NCI-H1694 treated with DMSO at 0.1 percent for 48 hours (cell line): ENCODE measurements at regions not wholly inside any gene's neighbourhood (a gene's known extent, or its start where the extent isn't known, plus 50 kb on each side); places are given as distances from the start of the nearest gene placed in this dataset.
"Not testable (repeated sequence)": the region's sequence is repeated elsewhere in the genome, so short reads cannot be mapped to it uniquely, and the experiment has no call there.

ENCODE experiments used
- DNase-seq: peaks from one replicate; lab custom pipeline; 2025; lab: John Stamatoyannopoulos, UW

DNA sequence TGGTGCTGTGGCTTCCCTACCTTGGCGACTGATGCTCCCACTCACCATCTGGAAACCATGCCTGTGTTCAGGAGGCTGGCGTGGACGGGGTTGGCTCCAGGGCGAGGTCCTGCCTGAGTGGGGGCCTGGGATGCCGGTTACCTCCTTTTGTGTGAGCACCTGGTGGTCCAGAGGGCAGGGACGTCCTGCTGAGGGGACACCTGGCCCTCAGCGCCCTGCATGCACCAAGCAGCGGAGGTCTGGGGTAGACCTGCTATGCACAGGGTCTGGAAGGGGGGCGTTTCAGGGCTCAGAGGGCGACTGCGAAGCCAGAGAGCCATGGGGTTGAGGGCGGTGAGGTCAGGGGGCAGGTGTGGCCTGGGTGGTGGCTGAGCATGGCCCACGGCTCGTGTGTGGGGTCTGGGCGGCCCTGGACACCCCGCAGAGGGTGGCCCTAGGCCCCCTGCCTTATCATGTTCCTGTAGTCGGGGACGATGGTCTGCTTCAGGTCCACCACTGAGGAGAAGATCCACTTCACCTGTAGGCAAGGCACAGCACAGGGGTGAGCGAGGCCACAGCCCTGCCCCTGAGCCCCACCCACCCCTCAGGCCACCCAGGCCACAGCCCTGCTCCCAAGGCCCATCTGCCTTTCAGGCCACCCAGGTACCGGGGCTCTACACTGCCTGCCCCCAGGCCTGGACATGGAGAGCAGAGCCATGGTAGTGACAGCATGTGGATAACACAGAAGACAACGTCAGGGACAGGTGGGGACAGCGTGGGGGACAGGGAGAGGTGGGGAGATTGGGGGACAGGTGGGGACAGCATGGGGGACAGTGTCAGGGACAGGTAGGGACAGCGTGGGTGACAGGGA is 95.3 kb downstream of the TMEM121 start:
- DNase-seq, result not testable (repeated sequence)

DNA sequence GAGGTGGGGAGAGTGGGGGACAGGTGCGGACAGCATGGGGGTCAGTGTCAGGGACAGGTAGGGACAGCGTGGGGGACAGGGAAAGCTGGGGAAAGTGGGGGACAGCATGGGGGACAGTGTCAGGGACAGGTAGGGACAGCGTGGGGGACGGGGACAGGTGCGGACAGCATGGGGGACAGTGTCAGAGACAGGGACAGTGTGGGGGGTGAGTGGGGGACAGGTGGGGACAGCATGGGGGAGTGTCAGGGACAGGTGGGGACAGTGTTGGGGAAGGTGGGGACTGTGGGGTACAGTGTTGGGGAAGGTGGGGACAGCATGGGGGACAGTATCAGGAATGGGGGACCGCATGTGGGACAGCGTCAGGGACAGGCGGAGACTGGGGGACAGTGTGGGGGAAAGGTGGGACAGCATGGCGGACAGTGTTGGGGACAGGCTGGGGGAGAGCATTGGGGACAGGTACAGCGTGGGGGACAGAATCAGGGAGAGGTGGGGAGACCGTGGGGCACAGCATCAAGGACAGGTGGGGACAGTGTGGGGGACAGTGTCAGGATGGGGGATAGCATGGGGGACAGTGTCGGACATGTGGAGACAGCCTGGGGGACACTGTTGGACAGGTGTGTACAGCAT is 96.1 kb downstream of the TMEM121 start:
- DNase-seq, result no peak

DNA sequence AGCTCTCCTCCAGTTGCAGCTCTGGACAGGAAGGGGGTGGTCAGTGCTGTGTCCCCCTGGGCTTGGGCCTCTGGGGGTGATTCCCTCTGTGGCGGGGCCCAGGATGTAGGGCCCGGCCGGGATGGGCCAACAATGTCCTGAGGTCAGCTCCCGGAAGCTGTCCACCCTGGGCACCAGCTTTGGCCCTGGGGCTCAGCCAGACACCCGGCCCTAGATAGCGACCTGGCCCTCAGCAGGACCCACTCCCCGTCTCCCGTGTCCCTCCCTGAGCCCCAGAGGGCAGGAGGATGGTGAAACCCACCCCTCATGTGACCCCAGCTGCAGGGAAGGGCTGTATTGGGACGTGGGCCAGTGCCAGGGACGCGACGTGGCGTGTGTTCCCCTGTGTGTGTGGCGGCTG is 96.8 kb downstream of the TMEM121 start:
- DNase-seq, result not testable (repeated sequence)

DNA sequence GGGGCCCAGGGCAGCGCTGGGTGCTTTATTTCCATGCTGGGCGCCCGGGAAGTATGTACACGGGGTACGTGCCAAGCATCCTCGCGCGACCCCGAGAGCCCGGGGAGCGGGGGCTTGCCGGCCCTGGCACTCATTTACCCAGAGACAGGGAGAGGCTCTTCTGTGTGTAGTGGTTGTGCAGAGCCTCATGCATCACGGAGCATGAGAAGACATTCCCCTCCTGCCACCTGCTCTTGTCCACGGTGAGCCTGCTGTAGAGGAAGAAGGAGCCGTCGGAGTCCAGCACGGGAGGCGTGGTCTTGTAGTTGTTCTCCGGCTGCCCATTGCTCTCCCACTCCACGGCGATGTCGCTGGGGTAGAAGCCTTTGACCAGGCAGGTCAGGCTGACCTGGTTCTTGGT is 98.0 kb downstream of the TMEM121 start:
- not testable (repeated sequence) for DNase-seq

- DNase-seq, result not testable (repeated sequence)
These were observed 98.5 kb downstream of the TMEM121 start for GRCh38 chr14:105624749-105625434.

DNA sequence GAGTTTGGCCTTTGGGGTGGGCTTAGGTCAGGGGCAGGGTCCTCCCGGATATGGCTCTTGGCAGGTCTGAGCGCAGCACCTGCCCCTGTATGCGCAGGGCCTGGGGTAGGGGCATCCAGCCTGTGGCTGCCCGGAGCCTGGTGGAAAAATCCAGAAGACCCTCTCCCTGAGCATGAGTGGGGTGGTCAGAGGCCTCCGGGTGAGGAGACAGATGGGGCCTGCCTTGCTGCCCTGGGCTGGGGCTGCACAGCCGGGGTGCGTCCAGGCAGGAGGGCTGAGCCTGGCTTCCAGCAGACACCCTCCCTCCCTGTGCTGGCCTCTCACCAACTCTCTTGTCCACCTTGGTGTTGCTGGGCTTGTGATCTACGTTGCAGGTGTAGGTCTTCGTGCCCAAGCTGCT is 99.1 kb downstream of the TMEM121 start:
- DNase-seq, result not testable (repeated sequence)

DNA sequence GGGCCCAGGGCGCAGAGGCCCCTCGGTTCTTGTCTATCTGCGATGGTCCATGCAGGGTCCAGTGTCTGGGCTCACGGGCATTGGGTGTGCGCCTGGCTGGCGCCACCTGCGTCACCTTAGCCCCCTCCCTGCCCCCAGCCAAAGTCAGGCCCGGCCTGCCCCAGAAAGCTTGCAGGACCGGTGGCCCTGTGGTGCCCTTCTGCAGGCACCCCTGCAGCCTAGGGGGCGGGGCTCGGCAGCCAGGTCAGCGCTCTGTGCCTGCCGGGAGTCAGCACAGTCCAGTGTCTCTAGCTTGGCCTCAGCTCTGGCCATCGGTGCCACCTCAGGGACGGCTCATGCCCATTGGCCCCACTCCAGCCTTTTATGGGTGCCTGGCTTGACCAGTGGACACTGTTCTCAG is 99.7 kb downstream of the TMEM121 start:
- DNase-seq, result not testable (repeated sequence)

GRCh38 chr14:105626651-105627050 is 100.3 kb downstream of the TMEM121 start:
- DNase-seq, result not testable (repeated sequence)

DNA sequence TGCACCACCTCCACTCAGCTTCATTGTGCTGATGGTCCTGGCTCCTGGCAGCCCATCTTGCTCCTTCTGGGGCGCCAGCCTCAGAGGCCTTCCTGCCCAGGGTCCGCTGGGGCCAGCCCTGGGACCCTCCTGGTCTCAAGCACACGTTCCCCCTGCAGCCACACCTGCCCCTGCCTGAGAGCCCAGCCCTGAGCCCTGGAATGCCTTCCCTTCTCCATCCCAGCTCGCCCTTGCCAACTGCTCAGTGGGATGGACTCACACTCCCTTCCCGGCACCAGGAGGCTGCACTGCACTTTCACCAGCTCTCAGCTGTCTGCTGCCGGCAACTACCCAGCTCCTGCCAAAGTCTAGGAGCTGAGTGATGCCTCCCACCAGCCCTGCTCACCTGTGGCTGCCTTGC is 100.9 kb downstream of the TMEM121 start:
- not testable (repeated sequence) for DNase-seq

DNA sequence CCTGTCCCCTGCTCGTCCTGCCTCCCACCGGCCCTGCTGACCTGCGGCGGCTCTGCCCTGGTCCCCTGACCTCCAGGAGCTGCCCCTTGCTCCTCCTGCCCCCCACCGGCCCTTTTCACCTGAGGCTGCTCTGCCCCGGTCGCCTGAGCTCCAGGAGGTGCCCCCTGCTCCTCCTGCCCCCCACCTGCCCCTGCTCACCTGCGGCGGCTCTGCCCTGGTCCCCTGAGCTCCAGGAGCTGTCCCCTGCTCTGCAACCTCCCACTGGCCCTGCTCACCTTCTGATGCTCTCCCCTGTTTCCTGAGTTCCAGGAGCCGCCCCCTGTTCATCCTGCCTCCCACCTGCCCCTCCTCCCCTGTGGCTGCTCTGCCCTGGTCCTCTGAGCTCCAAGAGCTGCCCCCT is 101.3 kb downstream of the TMEM121 start:
- no peak for DNase-seq

DNA sequence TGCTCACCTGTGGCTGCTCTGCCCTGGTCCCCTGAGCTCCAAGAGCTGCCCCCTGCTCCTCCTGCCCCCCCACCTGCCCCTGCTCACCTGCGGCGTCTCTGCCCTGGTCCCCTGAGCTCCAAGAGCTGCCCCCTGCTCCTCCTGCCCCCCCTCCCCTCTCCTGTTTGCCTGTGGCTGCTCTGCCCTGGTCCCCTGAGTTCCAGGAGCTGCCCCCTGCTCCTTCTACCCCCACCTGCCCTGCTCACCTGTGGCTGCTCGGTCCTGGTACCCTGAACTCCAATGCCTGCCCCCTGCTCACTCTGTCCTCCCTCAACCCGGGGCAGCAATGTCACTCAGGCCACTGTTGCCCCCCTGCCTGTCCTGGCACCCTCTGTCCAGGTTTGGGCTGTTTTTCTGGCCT is 101.7 kb downstream of the TMEM121 start:
- not testable (repeated sequence) for DNase-seq

DNA sequence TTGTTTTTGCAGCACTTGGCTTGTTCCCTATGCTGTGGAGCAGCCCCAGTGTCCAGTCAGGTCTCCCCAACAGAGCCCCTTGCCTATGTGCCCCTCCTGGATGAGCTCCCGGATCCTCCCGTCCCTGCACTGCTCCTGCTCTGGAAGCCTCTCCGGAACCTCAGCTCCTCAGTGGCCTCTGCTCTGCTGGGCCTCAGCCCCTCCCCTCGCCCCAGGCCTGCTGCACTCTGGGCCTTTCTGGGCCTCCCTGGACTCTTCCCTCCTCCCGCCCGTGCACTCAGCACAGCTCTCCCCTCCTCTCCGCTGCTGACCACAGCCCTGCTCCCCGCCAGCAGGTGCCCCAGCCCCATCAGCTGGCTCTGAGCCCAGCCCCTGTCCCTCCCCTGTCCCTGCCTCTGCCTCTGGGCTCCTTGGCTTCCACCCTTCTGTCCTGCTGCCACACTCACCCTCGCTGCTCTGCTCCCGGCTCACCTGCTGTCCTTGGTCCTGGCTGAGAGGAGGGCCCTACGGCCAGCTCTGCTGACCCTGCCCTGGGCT is 102.2 kb downstream of the TMEM121 start:
- DNase-seq, result not testable (repeated sequence)

- not testable (repeated sequence) for DNase-seq
These were observed 102.9 kb downstream of the TMEM121 start for GRCh38 chr14:105629091-105629885.

GRCh38 chr14:105629886-105630215 is 103.5 kb downstream of the TMEM121 start:
- DNase-seq, result no peak

DNA sequence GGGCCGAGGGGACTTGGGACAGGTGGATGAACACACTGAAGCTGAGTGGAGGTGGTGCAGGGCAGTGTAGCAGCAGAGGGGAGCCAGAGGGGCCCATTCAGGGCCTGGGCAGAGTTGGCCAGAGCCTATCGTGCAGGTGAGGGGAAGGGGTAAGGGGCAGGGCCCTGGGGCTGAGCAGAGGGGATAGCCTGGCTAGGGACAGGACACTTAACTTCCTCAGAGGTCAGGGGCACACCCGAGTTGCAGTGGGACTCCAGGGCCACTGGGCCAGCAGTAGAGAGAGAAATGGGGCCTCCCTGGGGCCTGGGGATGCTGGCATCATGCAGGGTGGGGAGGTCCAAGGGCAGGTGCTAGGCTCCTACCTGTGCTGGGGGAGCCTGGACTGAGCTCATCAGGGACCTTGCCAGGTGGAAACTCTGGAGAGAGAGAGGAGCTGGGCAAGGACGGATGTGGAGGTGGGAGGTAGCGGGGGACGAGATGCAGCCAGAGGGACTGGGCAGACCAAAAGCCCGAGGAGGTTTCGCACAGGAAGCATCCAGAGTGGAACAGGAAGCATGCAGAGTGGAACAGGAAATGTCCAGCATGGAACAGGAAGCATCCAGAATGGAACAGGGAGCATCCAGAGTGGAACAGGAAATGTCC is 104.0 kb downstream of the TMEM121 start:
- DNase-seq, result not testable (repeated sequence)

DNA sequence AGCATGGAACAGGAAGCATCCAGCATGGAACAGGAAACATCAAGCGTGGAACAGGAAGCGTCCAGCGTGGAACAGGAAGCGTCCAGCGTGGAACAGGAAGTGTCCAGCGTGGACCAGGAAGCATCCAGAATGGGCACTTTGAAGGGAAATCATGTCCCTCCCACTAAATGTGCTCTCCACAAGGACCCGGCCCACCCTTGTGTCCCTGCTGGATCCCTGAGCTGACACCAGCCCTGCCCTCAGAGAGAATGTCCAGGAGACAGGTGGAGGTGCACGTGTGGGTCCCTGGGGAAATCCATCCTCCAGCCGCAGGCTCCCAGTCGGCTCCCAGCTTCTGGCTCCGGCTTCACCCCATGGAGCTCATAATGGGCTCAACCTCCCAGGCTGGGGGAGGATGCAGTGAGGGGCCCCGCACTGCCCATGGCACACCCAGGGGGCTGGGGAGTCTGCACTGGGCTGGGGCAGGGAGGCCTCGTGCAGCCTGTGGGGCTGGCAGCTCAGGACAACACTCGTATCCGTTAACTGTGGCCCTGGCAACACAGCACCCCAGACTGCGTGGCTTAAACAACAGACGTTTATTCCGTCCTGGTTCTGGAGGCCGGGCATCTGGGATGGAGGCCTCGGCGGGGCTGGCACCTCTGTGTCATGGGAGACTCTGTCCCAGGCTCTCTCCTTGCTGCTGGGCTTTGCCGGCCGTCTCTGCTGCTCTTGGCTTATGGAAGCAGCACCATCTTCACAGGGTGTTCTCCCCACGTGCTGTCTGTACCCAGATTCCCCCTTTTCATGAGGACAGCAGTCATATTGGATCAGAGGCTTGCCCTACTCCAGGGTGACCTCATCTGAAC is 104.8 kb downstream of the TMEM121 start:
- not testable (repeated sequence) for DNase-seq

- DNase-seq, result no peak
These were observed 105.6 kb downstream of the TMEM121 start for GRCh38 chr14:105632010-105632409.

DNA sequence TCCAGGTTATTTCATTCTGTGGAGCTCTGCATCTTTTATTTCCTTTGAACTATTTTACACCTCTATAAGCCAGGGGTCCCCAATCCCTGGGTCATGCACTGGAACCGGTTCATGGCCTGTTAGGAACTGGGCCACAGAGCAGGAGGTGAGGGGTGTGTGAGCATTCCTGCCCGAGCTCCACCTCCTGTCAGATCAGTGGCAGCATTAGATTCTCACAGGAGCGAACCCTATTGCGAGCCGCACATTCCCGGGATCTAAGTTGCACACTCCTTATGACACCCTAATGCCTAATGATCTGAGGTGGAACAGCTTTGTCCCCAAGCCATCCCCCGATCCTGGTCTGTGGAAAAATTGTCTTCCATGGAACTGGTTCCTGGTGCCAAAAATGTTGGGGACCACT is 107.2 kb downstream of the TMEM121 start:
- not testable (repeated sequence) for DNase-seq

DNA sequence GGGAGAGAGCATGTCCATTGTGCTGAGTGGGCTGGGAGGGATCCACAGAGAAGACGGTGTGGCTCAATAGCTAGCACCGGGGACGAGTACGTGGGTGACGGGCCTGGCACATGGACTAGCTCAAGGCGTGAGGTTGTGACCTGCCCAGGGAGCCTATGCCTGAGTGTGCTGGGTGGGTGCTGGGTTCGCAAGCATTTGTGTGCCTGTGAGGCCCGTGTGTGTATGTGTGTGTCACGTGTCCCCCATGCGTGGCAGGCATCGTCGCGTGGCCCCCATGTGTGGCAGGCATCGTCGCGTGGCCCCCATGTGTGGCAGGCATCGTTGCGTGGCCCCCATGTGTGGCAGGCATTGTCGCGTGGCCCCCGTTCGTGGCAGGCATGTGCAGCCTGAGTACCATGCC is 109.2 kb downstream of the TMEM121 start:
- DNase-seq, result no peak

DNA sequence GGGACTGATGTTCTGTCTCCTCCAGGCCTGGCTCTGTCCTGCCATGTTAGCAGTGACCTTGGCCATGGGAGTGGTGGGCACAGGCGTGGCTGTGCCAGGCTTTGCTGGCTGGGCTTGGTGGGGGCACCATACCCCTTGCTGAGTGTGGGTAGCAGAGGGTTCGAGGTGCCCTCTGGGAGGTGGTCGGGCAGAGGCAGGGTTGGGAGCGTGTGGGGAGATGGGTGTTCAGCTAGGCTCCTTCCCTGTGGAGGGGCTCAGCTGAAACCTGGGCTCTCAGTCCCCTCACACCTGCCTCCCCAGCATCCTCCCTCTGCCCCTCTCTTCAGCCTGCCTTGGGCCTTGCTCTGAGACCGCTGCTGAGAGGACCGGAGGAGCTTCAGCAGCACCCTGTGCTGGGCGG is 109.6 kb downstream of the TMEM121 start:
- not testable (repeated sequence) for DNase-seq
